HT1080 (cell line): ENCODE measurements at regions not wholly inside any gene's neighbourhood (a gene's known extent, or its start where the extent isn't known, plus 50 kb on each side); places are given as distances from the start of the nearest gene placed in this dataset.

ENCODE experiments used
- DNase-seq: peaks from one replicate; pipeline ENCODE4 v3.0.0-alpha.2; 2015; ENCODE audit warnings: low read depth

DNA sequence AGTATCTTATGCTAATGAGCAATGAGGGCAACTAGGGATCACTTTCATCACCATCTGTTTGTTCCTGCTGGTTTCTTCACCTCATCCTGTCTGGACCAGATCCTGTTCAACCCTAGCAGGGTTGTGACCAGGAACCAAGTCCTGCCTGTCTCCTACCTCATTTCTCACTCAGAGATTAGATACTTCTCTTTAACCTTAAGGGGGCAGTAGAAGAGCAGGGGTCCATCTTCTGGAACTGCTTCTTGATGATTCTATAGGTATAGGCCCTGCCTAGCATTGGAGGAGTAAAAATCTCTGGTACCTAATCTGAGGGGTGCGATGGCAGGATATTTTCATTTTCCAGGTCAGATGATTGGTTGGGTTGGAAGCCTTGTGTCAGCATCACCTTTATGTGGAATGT, 335.1 kb downstream of the TGIF2LY start:
- peak; percentile 21 for DNase-seq
